GM19035 (cell line): ENCODE measurements at regions not wholly inside any gene's neighbourhood (a gene's known extent, or its start where the extent isn't known, plus 50 kb on each side); places are given as distances from the start of the nearest gene placed in this dataset.

Experiments used
- ATAC-seq: cut with Tn5 transposase; IDR thresholded peaks from one replicate; pipeline ENCODE4 v1.9.1; 2021; ENCODE audit not compliant: unreplicated experiment

- ATAC-seq: no peak
Observed at GRCh38 chr3:30290479-30290878, 315.9 kb upstream of the TGFBR2 start.

GRCh38 chr3:30292192-30292893 is 314.1 kb upstream of the TGFBR2 start:
- ATAC-seq: no peak

GRCh38 chr3:30293621-30294240 is 312.7 kb upstream of the TGFBR2 start:
- ATAC-seq: no peak

GRCh38 chr3:30294241-30294667 is 312.1 kb upstream of the TGFBR2 start:
- no peak for ATAC-seq

GRCh38 chr3:30297112-30297511 is 309.3 kb upstream of the TGFBR2 start:
- ATAC-seq: no peak

GRCh38 chr3:30299674-30300385 is 306.6 kb upstream of the TGFBR2 start:
- no peak for ATAC-seq

GRCh38 chr3:30300809-30301208 is 305.6 kb upstream of the TGFBR2 start:
- ATAC-seq: no peak

GRCh38 chr3:30302027-30302426 is 304.4 kb upstream of the TGFBR2 start:
- ATAC-seq: no peak

- ATAC-seq: no peak
Observed at GRCh38 chr3:30303770-30304169, 302.6 kb upstream of the TGFBR2 start.

GRCh38 chr3:30305021-30305420 is 301.4 kb upstream of the TGFBR2 start:
- no peak for ATAC-seq

GRCh38 chr3:30306896-30307295 is 299.5 kb upstream of the TGFBR2 start:
- ATAC-seq: no peak

- ATAC-seq: no peak
Observed at GRCh38 chr3:30307372-30307950, 298.9 kb upstream of the TGFBR2 start.

GRCh38 chr3:30308131-30308530 is 298.3 kb upstream of the TGFBR2 start:
- no peak for ATAC-seq

GRCh38 chr3:30309961-30310954 is 296.1 kb upstream of the TGFBR2 start:
- no peak for ATAC-seq

GRCh38 chr3:30311781-30312180 is 294.6 kb upstream of the TGFBR2 start:
- ATAC-seq: no peak

GRCh38 chr3:30313840-30314239 is 292.6 kb upstream of the TGFBR2 start:
- no peak for ATAC-seq

GRCh38 chr3:30314757-30315325 is 291.6 kb upstream of the TGFBR2 start:
- no peak for ATAC-seq

- ATAC-seq: no peak
Observed at GRCh38 chr3:30315447-30315846, 291.0 kb upstream of the TGFBR2 start.

GRCh38 chr3:30317561-30317960 is 288.8 kb upstream of the TGFBR2 start:
- no peak for ATAC-seq

GRCh38 chr3:30318110-30318509 is 288.3 kb upstream of the TGFBR2 start:
- no peak for ATAC-seq
